ENCODE measurements at regions not wholly inside any gene's neighbourhood (a gene's known extent, or its start where the extent isn't known, plus 50 kb on each side); places are given as distances from the start of the nearest gene placed in this dataset.

DNA sequence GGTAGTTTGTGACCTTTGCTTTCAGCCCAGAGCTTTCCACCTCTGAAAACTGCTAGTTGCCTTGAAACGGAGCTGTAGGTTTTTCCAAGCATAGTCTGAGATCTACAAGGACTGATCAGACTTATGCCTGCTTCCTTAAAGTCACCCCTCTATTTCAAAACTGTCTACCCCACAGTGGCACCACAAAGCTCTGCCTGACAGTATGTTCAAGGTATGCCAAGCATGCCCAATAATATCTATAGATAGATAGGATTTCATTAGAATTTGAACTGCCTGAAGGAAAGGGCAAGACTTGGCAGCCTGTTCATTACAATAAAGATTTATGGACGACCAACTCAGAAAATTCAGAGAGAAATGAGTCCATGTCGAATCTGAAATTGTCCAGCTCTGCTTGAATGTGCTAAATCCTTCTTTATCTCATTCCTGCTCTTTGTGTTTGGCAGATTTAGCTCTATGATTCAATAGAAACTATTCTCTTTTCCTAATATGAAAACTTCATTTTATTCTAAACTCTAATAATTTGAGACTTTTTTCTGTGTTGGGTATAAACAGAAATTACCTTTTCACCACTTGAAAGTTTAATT is 227.6 kb upstream of the TBC1D5 start:
- ATAC-seq (no peak), DNase-seq (no peak)
- peaks cover 10% of the 10 kb centered on the region for H3K4me1 ChIP-seq
- H3K9me3 ChIP-seq = no peaks in the 10 kb centered on the region
- no peak overlapping the region for H3K4me3 ChIP-seq
- no peaks in the 10 kb centered on the region for H3K36me3 ChIP-seq (replicated peaks in 1 of 2; ENCODE audit: insufficient read depth in 1 of 2, low read depth in 2 of 2)
- intact Hi-C loops (cut with DNase I) = no loop called here
- no peaks in the 10 kb centered on the region for H3K27me3 ChIP-seq
- WGBS, 2 donors = 51 to 55% methylated on average over 3 of the region's 3 CpGs
- no peak for TF ChIP-seq POLR2A (IDR thresholded peaks at IDR 0.05)
- TF ChIP-seq, protein P1, sequence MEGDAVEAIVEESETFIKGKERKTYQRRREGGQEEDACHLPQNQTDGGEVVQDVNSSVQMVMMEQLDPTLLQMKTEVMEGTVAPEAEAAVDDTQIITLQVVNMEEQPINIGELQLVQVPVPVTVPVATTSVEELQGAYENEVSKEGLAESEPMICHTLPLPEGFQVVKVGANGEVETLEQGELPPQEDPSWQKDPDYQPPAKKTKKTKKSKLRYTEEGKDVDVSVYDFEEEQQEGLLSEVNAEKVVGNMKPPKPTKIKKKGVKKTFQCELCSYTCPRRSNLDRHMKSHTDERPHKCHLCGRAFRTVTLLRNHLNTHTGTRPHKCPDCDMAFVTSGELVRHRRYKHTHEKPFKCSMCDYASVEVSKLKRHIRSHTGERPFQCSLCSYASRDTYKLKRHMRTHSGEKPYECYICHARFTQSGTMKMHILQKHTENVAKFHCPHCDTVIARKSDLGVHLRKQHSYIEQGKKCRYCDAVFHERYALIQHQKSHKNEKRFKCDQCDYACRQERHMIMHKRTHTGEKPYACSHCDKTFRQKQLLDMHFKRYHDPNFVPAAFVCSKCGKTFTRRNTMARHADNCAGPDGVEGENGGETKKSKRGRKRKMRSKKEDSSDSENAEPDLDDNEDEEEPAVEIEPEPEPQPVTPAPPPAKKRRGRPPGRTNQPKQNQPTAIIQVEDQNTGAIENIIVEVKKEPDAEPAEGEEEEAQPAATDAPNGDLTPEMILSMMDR (IDR thresholded peaks at IDR 0.05) = no peak
- H3K27ac ChIP-seq = no peak overlapping the region

DNA sequence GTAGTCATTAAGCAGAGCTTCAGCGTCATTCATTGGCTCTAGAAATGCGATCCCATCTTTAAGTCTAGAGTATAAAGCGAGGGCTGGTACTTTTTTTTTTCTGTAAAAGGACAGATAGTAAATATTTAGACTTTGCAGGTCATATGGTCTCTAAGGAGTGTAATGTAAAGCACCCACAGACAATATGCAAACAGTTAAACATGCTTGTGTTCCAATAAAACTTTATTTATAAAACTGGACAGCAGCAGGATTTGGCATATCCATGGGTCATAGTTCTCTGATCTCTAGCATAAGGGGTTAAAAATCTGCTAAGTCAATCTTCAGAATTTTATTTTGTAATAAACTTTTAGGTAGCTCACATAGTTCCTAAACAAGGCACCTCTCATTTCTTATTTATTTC is 226.8 kb upstream of the TBC1D5 start:
- H3K27ac ChIP-seq = no peak overlapping the region
- DNase-seq = no peak
- WGBS, 2 donors = 91 to 100% methylated on average over 3 of the region's 3 CpGs
- no peaks in the 10 kb centered on the region for H3K36me3 ChIP-seq (replicated peaks in 1 of 2; ENCODE audit: insufficient read depth in 1 of 2, low read depth in 2 of 2)
- H3K4me1 ChIP-seq = peaks cover 10% of the 10 kb centered on the region
- H3K27me3 ChIP-seq = no peaks in the 10 kb centered on the region
- no peak for TF ChIP-seq POLR2A (IDR thresholded peaks at IDR 0.05)
- TF ChIP-seq, protein P1 (IDR thresholded peaks at IDR 0.05) = no peak
- no peak overlapping the region for H3K4me3 ChIP-seq
- intact Hi-C loops (cut with DNase I) = no loop called here
- no peak for ATAC-seq
- no peaks in the 10 kb centered on the region for H3K9me3 ChIP-seq

DNA sequence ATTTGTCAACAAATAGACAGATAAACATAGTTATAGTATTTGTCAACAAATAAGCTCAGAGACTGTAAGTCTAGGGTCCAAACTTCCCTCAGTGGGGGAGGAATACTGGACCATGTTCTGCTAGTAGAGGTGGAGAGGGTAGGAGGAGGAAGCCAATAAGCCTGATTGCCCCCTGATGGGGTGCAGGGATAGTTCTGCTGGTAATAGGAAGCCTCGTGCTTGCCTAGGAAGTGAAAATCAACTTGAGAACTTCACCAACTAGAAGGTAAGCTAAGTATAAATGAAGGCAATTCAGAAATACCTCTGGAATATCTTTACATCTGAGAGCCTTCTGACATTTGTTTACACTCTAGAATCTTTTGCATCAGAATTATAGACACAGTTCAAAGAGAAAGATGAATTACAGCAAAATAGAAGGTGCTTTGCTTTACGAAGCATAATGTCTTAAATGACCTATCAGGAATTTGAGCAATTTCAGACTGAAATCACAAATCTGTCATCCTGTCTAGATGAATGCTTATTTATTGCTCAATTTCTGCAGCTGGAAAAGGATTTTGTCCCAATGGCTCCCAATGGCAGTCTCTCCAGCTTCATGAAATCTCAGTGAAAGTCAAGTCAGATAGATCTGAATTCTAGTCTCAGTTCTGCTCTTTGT is 225.6 kb upstream of the TBC1D5 start:
- Histone ChIP-seq H3K36me3 (replicated peaks in 1 of 2; ENCODE audit: insufficient read depth in 1 of 2, low read depth in 2 of 2) (no peaks in the 10 kb centered on the region), H3K27ac (no peak overlapping the region), H3K9me3 (no peaks in the 10 kb centered on the region), H3K27me3 (no peaks in the 10 kb centered on the region), H3K4me1 (peaks cover 7% of the 10 kb centered on the region), H3K4me3 (no peak overlapping the region)
- TF ChIP-seq POLR2A (IDR thresholded peaks at IDR 0.05) = no peak
- TF ChIP-seq, protein P1 (IDR thresholded peaks at IDR 0.05) = no peak
- 45 to 53% methylated on average over 2 of the region's 2 CpGs for WGBS, 2 donors
- no peak for ATAC-seq
- DNase-seq = no peak
- intact Hi-C loops (cut with DNase I) = no loop called here

DNA sequence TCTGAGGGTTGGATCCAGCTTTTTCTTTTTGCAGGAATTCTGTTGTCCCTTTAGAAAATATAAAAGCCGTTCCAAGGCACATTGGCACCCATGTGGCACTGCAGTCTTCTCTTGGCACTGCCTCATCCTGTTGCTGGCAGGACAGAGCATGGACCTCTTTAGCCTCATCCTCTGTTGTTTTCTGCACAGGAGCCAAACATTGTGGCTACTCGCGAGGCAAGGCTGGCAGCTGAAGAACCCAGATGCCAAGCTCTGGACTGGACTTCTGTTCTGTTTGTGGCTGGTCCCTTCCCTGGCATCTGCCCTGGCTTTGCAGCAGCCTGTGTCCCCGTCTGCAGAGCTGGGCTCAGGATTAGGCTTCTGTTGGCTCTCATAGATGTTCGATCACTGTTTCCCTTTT is 224.7 kb upstream of the TBC1D5 start:
- H3K27ac ChIP-seq = no peak overlapping the region
- no peak for DNase-seq
- H3K4me3 ChIP-seq = no peak overlapping the region
- no peak for TF ChIP-seq POLR2A (IDR thresholded peaks at IDR 0.05)
- TF ChIP-seq, protein P1 (IDR thresholded peaks at IDR 0.05) = no peak
- ATAC-seq = no peak
- H3K9me3 ChIP-seq = no peaks in the 10 kb centered on the region
- no peaks in the 10 kb centered on the region for H3K36me3 ChIP-seq (replicated peaks in 1 of 2; ENCODE audit: insufficient read depth in 1 of 2, low read depth in 2 of 2)
- no peaks in the 10 kb centered on the region for H3K4me1 ChIP-seq
- WGBS, 2 donors = 64 to 72% methylated on average over 5 of the region's 5 CpGs
- no peaks in the 10 kb centered on the region for H3K27me3 ChIP-seq
- intact Hi-C loops (cut with DNase I) = no loop called here

DNA sequence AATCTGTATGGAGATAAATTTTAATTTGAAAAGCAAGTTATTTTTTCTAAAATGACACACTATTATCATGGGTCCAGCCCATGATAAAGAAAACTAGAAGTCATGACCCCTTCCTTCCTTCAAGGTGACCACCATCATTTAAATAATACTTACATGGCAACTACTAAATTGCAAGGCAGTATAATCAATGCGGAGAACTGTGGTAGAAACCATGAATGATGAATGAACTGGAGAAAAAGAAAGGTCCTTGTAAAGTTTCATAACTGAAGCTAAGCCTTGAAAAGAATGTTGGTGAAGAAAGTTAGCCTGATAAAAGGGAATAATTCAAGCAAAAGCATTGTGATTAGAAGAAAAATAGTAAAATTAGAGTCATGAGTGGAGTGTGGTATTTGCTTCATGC is 222.9 kb upstream of the TBC1D5 start:
- 82 to 91% methylated on average over 1 of the region's 1 CpG for WGBS, 2 donors
- no peak for ATAC-seq
- H3K27me3 ChIP-seq = no peaks in the 10 kb centered on the region
- H3K36me3 ChIP-seq (replicated peaks in 1 of 2; ENCODE audit: insufficient read depth in 1 of 2, low read depth in 2 of 2) = no peaks in the 10 kb centered on the region
- H3K4me1 ChIP-seq = no peaks in the 10 kb centered on the region
- TF ChIP-seq, protein P1 (IDR thresholded peaks at IDR 0.05) = no peak
- TF ChIP-seq POLR2A (IDR thresholded peaks at IDR 0.05) = no peak
- no peak for DNase-seq
- intact Hi-C loops (cut with DNase I) = no loop called here
- no peaks in the 10 kb centered on the region for H3K9me3 ChIP-seq
- H3K27ac ChIP-seq = no peak overlapping the region
- no peak overlapping the region for H3K4me3 ChIP-seq
